ENCODE measurements at regions not wholly inside any gene's neighbourhood (a gene's known extent, or its start where the extent isn't known, plus 50 kb on each side); places are given as distances from the start of the nearest gene placed in this dataset.

DNA sequence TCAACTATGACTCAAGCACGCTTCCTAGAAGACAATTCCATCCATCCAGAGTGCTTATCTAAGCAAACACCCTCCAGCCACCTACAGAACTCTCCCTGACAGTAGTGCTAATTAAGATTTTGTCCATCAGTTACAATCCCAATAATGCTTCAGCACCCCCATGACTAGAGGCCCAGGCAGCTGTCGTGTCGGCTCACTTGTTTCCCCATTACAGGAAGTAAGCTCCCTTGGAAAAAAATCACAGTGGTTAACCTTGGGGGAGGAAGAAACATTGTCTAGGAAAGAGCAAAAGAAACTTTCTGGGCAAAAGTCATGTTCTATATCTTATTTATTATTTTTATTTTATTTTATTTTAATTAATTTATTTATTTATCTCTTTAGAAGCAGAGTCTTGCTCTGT, 108.8 kb upstream of the LPAR1 start:
- TF ChIP-seq, protein P1, sequence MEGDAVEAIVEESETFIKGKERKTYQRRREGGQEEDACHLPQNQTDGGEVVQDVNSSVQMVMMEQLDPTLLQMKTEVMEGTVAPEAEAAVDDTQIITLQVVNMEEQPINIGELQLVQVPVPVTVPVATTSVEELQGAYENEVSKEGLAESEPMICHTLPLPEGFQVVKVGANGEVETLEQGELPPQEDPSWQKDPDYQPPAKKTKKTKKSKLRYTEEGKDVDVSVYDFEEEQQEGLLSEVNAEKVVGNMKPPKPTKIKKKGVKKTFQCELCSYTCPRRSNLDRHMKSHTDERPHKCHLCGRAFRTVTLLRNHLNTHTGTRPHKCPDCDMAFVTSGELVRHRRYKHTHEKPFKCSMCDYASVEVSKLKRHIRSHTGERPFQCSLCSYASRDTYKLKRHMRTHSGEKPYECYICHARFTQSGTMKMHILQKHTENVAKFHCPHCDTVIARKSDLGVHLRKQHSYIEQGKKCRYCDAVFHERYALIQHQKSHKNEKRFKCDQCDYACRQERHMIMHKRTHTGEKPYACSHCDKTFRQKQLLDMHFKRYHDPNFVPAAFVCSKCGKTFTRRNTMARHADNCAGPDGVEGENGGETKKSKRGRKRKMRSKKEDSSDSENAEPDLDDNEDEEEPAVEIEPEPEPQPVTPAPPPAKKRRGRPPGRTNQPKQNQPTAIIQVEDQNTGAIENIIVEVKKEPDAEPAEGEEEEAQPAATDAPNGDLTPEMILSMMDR (IDR thresholded peaks at IDR 0.05; ENCODE audit: low read depth, low read length, missing control alignments), result no peak
- no peak overlapping the region for H3K27ac ChIP-seq
- H3K4me3 ChIP-seq (ENCODE audit: low read depth, low read length), result no peak overlapping the region
- H3K27me3 ChIP-seq (replicated peaks), result no peaks in the 10 kb centered on the region
- DNase-seq, result no peak
- in situ Hi-C loops (cut with HindIII; ENCODE audit: low pct_ligation_motif_present, low sequenced_read_pairs), result no loop called here
- H3K36me3 ChIP-seq (replicated peaks), result no peaks in the 10 kb centered on the region

GRCh38 chr9:111144741-111145140, 106.5 kb upstream of the LPAR1 start:
- no peaks in the 10 kb centered on the region for H3K36me3 ChIP-seq (replicated peaks)
- H3K4me3 ChIP-seq (ENCODE audit: low read depth, low read length), result no peak overlapping the region
- TF ChIP-seq, protein P1 (IDR thresholded peaks at IDR 0.05; ENCODE audit: low read depth, low read length, missing control alignments), result no peak
- DNase-seq, result no peak
- no peak overlapping the region for H3K27ac ChIP-seq
- H3K27me3 ChIP-seq (replicated peaks), result no peaks in the 10 kb centered on the region
- in situ Hi-C loops (cut with HindIII; ENCODE audit: low pct_ligation_motif_present, low sequenced_read_pairs), result no loop called here

- TF ChIP-seq, protein P1 (IDR thresholded peaks at IDR 0.05; ENCODE audit: low read depth, low read length, missing control alignments), result no peak
- H3K27me3 ChIP-seq (replicated peaks), result no peaks in the 10 kb centered on the region
These were observed 97.9 kb upstream of the LPAR1 start for GRCh38 chr9:111136180-111136579.

GRCh38 chr9:111131211-111131610, 92.9 kb upstream of the LPAR1 start:
- in situ Hi-C loops (cut with HindIII; ENCODE audit: low pct_ligation_motif_present, low sequenced_read_pairs), result no loop called here
- DNase-seq, result no peak
- H3K4me3 ChIP-seq (ENCODE audit: low read depth, low read length), result no peak overlapping the region

More at GRCh38 chr9:111136180-111136579, 97.9 kb upstream of the LPAR1 start:
- H3K4me3 ChIP-seq (ENCODE audit: low read depth, low read length), result no peak overlapping the region
- no peak overlapping the region for H3K27ac ChIP-seq
- no peaks in the 10 kb centered on the region for H3K36me3 ChIP-seq (replicated peaks)
- no peak for DNase-seq
- in situ Hi-C loops (cut with HindIII; ENCODE audit: low pct_ligation_motif_present, low sequenced_read_pairs), result no loop called here

DNA sequence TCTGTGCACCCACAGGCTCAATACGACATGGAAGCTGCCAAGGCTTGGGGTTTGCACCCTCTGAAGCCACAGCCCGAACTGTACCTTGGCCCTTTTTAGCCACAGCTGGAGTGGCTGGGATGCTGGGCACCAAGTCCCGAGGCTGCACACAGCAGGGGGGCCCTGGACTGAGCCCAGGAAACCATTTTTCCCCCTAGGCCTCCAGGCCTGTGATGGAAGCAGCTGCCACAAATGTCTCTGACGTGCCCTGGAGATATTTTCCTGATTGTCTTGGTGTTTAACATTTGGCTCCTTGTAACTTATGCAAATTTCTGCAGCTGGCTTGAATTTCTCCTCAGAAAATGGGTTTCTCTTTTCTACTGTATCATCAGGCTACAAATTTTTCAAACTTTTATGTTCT, 82.3 kb upstream of the LPAR1 start:
- DNase-seq, result no peak

More at GRCh38 chr9:111131211-111131610, 92.9 kb upstream of the LPAR1 start:
- no peak overlapping the region for H3K27ac ChIP-seq
- no peaks in the 10 kb centered on the region for H3K27me3 ChIP-seq (replicated peaks)
- H3K36me3 ChIP-seq (replicated peaks), result no peaks in the 10 kb centered on the region
- TF ChIP-seq, protein P1 (IDR thresholded peaks at IDR 0.05; ENCODE audit: low read depth, low read length, missing control alignments), result no peak

More for the DNA sequence above, 82.3 kb upstream of the LPAR1 start:
- H3K27ac ChIP-seq, result no peak overlapping the region
- no peaks in the 10 kb centered on the region for H3K27me3 ChIP-seq (replicated peaks)
- H3K4me3 ChIP-seq (ENCODE audit: low read depth, low read length), result no peak overlapping the region
- in situ Hi-C loops (cut with HindIII; ENCODE audit: low pct_ligation_motif_present, low sequenced_read_pairs), result no loop called here
- no peaks in the 10 kb centered on the region for H3K36me3 ChIP-seq (replicated peaks)
- TF ChIP-seq, protein P1 (IDR thresholded peaks at IDR 0.05; ENCODE audit: low read depth, low read length, missing control alignments), result no peak

All from brain microvascular endothelial cell (primary cell).